Mucosa of rectum (tissue), 2 donors: ENCODE measurements at regions not wholly inside any gene's neighbourhood (a gene's known extent, or its start where the extent isn't known, plus 50 kb on each side); places are given as distances from the start of the nearest gene placed in this dataset.

Experiments used
- H3K27ac ChIP-seq, 2 donors: one replicate each; pipeline ENCODE4 v1.7.0; 2013; ENCODE audit warnings: inconsistent platforms in 2 of 2, low read depth in 2 of 2, low read length in 2 of 2
- H3K27me3 ChIP-seq, 2 donors: one replicate each; pipeline ENCODE4 v1.7.0; 2013; ENCODE audit warnings: low read length in 2 of 2; ENCODE audit not compliant: control insufficient read depth in 2 of 2, insufficient read depth in 2 of 2
- H3K36me3 ChIP-seq, 2 donors: one replicate each; pipeline ENCODE4 v1.7.0; 2013; ENCODE audit warnings: low read length in 2 of 2; ENCODE audit not compliant: control insufficient read depth in 2 of 2, insufficient read depth in 2 of 2
- H3K4me1 ChIP-seq, 2 donors: one replicate each; pipeline ENCODE4 v1.7.0; 2013; ENCODE audit warnings: low read length in 2 of 2, mild to moderate bottlenecking in 1 of 2; ENCODE audit not compliant: control insufficient read depth in 2 of 2, insufficient read depth in 2 of 2
- H3K4me3 ChIP-seq, 2 donors: one replicate each; pipeline ENCODE4 v1.7.0; 2013; ENCODE audit warnings: low read length in 2 of 2
- H3K9ac ChIP-seq, 2 donors: one replicate each; pipeline ENCODE4 v1.7.0; 2013; ENCODE audit warnings: low read length in 2 of 2, low read depth in 1 of 2, mild to moderate bottlenecking in 1 of 2
- H3K9me3 ChIP-seq, 2 donors: one replicate each; pipeline ENCODE4 v1.7.0; 2013; ENCODE audit warnings: low read length in 2 of 2; ENCODE audit not compliant: control insufficient read depth in 2 of 2
- donor health status: healthy.
- donor health status: Normal muscosa, but diverticular disease.

GRCh38 chr2:225994748-225995405, 595.4 kb downstream of the NYAP2 start:
- Histone ChIP-seq H3K4me3 (no peak overlapping the region), H3K9me3 (no peaks in the 10 kb centered on the region), H3K27ac (no peak overlapping the region), H3K9ac (no peak overlapping the region), H3K4me1 (no peaks in the 10 kb centered on the region), H3K27me3 (no peaks in the 10 kb centered on the region), H3K36me3 (no peaks in the 10 kb centered on the region)

DNA sequence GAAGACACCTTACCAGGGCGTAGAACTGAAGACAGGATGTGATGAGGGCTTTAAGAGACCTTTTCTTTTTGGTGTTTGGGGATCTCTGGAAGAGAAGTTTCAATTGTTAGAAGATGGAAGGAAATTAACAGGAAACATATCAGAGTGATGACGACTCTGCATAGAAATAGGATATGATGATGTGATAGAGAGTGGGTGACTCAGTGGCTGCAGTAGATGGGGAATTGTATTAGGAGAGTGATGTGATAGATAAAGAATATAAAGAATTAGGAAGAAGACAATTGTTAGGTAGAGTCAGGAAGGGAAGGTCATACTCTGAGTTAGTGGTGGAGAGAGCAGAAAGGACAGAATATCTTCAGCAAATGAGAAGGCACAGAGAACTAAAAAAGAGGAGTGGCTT, 593.9 kb downstream of the NYAP2 start:
- Histone ChIP-seq H3K9me3 (no peaks in the 10 kb centered on the region), H3K4me3 (no peak overlapping the region), H3K27me3 (no peaks in the 10 kb centered on the region), H3K27ac (no peak overlapping the region), H3K36me3 (no peaks in the 10 kb centered on the region), H3K4me1 (no peaks in the 10 kb centered on the region), H3K9ac (no peak overlapping the region)

DNA sequence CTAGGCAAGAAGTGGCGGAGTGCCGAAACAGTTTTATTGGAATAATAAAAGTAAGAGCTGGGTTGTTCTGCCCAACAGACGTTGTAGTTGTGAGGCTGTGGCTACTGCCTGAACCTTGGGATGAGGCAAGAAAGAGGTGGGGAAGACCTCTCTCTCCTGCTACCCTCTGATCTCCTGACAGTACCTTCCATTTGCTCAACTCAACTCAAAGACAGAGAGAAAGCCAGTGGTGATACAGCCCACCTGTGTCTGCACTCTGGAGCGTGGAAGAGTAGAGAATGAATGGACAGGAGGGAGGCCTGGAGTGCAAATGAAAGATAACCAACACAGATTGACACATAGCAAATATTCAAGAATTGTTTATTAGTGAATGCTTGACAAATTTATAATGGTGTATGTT, 590.3 kb downstream of the NYAP2 start:
- Histone ChIP-seq H3K9me3 (no peaks in the 10 kb centered on the region), H3K4me1 (no peaks in the 10 kb centered on the region), H3K27me3 (no peaks in the 10 kb centered on the region), H3K36me3 (no peaks in the 10 kb centered on the region), H3K27ac (no peak overlapping the region), H3K4me3 (no peak overlapping the region), H3K9ac (no peak overlapping the region)

- no peak overlapping the region for H3K9ac ChIP-seq
- H3K36me3 ChIP-seq, result no peaks in the 10 kb centered on the region
- no peaks in the 10 kb centered on the region for H3K9me3 ChIP-seq
- no peak overlapping the region for H3K27ac ChIP-seq
- H3K4me1 ChIP-seq, result no peaks in the 10 kb centered on the region
- H3K4me3 ChIP-seq, result no peak overlapping the region
- no peaks in the 10 kb centered on the region for H3K27me3 ChIP-seq
Observed at GRCh38 chr2:225980372-225980771, 580.9 kb downstream of the NYAP2 start.

DNA sequence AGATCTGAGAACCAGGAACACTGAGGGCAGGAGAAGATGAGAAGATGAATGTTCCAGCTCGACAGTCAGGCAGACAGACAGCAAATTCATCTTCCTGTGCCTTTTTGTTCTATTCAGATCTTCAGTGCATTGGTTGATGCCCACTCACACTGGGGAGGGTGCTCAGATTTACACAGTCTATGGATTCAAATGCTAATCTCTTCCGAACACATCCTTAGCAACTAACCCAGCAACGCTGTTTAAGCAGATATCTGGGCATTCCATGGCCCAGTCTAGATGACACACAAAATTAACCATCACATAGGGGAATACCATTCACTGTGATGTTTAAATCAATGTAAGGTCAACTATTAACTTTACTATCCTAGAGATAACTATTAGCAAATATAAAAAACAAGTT, 571.9 kb downstream of the NYAP2 start:
- Histone ChIP-seq H3K4me1 (no peaks in the 10 kb centered on the region), H3K9ac (no peak overlapping the region), H3K9me3 (no peaks in the 10 kb centered on the region), H3K27ac (no peak overlapping the region), H3K27me3 (no peaks in the 10 kb centered on the region), H3K36me3 (no peaks in the 10 kb centered on the region), H3K4me3 (no peak overlapping the region)

DNA sequence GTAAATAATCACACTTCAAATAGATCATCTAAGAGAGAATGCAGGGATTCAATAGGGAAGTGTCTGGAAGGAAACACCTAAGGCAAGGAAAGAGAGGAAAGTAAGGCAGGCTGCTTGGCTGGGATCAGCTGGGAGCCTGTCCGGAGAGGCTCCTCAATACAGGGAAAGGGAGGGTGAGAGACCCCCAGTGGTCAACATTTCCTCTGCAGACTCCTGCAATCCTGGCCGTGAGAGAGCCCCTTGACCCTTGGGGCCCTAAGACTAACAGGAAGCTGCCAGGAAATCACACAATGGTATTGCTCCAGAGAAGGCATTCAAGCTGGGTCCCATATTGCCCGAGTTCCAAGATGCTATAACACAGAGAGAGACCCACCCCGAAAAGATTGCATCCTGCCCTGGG, 549.4 kb downstream of the NYAP2 start:
- Histone ChIP-seq H3K4me1 (no peaks in the 10 kb centered on the region), H3K9ac (no peak overlapping the region), H3K27ac (no peak overlapping the region), H3K27me3 (no peaks in the 10 kb centered on the region), H3K9me3 (no peaks in the 10 kb centered on the region), H3K4me3 (no peak overlapping the region), H3K36me3 (no peaks in the 10 kb centered on the region)

DNA sequence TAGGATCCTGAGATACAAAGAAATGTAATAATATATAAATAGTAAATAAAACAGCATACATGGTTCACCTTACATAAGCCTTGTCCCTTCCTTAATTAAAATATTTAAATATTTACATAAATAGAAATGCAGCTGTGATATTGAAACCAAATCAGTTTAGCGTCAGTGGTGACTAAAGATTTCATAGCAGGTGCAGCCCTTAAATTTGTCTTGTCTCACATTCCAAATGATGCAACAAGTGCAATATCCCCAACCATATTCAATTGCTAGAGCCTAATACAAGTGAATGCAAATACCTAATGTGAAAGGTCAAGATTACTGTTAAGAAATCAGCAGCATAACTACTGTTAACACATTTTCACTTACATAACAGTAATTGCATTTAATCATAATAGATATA, 539.5 kb downstream of the NYAP2 start:
- Histone ChIP-seq H3K4me1 (no peaks in the 10 kb centered on the region), H3K9me3 (no peaks in the 10 kb centered on the region), H3K9ac (no peak overlapping the region), H3K36me3 (no peaks in the 10 kb centered on the region), H3K4me3 (no peak overlapping the region), H3K27ac (no peak overlapping the region), H3K27me3 (no peaks in the 10 kb centered on the region)

DNA sequence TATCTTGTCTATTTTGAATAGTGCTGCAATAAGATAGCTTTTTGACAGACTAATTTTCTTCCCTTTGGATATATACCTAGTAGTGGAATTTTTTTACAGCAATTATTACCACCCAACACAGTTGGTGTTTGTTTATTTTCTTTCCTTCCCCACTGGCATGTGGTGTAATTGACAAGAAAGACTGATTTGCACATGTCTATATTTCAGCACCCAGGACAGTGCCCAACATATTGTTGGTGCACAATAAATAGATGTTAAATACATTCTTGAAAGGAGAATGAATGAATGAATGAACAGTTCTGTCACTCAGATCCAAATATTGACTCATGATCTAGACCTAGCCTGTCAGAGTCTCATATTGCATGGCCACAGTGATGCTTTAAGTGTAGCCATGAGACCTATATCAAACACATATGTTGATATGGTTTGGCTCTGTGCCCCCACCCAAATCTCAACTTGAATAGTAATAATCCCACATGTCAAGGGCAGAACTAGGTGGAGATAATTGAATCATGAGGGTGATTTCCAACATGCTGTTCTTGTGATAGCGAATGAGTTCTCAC, 538.2 kb downstream of the NYAP2 start:
- H3K36me3 ChIP-seq, result no peaks in the 10 kb centered on the region
- H3K9me3 ChIP-seq, result no peaks in the 10 kb centered on the region
- no peak overlapping the region for H3K27ac ChIP-seq
- H3K4me1 ChIP-seq, result no peaks in the 10 kb centered on the region
- no peak overlapping the region for H3K4me3 ChIP-seq
- H3K9ac ChIP-seq, result no peak overlapping the region
- no peaks in the 10 kb centered on the region for H3K27me3 ChIP-seq

GRCh38 chr2:225932811-225933413, 533.4 kb downstream of the NYAP2 start:
- Histone ChIP-seq H3K36me3 (no peaks in the 10 kb centered on the region), H3K4me3 (no peak overlapping the region), H3K4me1 (no peaks in the 10 kb centered on the region), H3K9me3 (no peaks in the 10 kb centered on the region), H3K27me3 (no peaks in the 10 kb centered on the region), H3K9ac (no peak overlapping the region), H3K27ac (no peak overlapping the region)

- H3K27me3 ChIP-seq, result no peaks in the 10 kb centered on the region
- H3K4me1 ChIP-seq, result no peaks in the 10 kb centered on the region
- no peaks in the 10 kb centered on the region for H3K9me3 ChIP-seq
- H3K9ac ChIP-seq, result no peak overlapping the region
- no peak overlapping the region for H3K4me3 ChIP-seq
- H3K36me3 ChIP-seq, result no peaks in the 10 kb centered on the region
- H3K27ac ChIP-seq, result no peak overlapping the region
Observed at GRCh38 chr2:225930687-225931086, 531.2 kb downstream of the NYAP2 start.
